ENCODE measurements at regions not wholly inside any gene's neighbourhood (a gene's known extent, or its start where the extent isn't known, plus 50 kb on each side); places are given as distances from the start of the nearest gene placed in this dataset.

DNA sequence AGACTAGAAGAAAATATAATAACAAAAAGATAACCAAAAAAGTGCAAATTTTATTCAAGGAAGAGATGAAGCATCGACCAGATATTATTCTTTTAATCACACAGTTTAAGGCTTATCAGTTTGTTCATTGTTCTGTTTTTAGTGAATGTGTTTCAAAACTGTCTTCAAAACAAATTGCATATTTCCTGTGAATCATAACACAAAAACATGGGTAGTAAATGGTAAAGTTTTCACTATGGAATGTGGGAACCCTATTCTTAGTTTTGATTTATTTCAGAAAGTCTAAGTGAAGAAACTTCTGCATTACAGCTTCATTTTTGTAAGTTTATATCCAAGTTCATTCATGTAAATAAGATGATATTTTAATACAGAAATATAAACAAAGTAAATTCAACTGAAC, 207.6 kb upstream of the LUZP2 start:
- TF ChIP-seq, protein P1, sequence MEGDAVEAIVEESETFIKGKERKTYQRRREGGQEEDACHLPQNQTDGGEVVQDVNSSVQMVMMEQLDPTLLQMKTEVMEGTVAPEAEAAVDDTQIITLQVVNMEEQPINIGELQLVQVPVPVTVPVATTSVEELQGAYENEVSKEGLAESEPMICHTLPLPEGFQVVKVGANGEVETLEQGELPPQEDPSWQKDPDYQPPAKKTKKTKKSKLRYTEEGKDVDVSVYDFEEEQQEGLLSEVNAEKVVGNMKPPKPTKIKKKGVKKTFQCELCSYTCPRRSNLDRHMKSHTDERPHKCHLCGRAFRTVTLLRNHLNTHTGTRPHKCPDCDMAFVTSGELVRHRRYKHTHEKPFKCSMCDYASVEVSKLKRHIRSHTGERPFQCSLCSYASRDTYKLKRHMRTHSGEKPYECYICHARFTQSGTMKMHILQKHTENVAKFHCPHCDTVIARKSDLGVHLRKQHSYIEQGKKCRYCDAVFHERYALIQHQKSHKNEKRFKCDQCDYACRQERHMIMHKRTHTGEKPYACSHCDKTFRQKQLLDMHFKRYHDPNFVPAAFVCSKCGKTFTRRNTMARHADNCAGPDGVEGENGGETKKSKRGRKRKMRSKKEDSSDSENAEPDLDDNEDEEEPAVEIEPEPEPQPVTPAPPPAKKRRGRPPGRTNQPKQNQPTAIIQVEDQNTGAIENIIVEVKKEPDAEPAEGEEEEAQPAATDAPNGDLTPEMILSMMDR (IDR thresholded peaks at IDR 0.05), result no peak
- no peak for TF ChIP-seq POLR2A (IDR thresholded peaks at IDR 0.05)
